ENCODE measurements at regions not wholly inside any gene's neighbourhood (a gene's known extent, or its start where the extent isn't known, plus 50 kb on each side); places are given as distances from the start of the nearest gene placed in this dataset.

DNA sequence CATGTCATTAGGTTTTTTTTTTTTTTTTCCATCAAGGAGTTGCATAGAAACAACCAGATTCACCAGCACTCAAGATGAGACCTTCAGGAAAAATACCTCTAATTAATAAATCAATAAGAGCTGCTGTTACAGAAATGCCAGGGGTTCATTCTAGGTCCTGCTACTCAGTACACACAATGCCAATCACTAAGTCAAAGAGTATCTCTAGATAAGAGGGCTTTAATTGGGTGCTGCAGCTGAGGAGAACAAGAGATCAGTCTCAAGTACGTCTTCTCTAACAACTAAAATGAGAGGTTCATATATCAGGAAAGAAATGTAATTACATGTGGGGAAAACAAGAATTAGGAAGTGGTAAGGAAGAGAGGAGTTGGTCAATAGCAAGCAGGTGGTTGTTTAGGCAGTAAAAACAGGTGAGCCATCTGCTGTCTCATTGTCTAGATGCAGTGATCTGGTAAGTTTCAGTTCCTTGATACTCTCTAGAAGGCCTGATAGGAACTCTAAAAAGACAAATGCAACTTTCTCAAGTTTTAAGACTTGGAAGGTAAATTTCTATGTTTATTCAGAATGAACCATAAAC, 272.9 kb upstream of the ZWINT start:
- H2AFZ ChIP-seq (ENCODE audit: low read length): no peak overlapping the region
- CTCF ChIA-PET (ENCODE audit: low intra/inter-chr PET ratio, low total read pairs): no interaction called here
- DNase-seq (ENCODE audit: low spot score) (no peak), ATAC-seq (no peak), FAIRE-seq (no peak)
- H3K9ac ChIP-seq (ENCODE audit: insufficient read depth, low read depth, low read length): no peak overlapping the region
- in situ Hi-C loops (cut with HindIII; ENCODE audit: extremely low pct_ligation_motif_present, low pct_unique_long_range_greater_than_20kb): no loop called here
- no TSS peak for BruUV-seq (replicated peaks)
- H3K36me3 ChIP-seq (replicated peaks in 1 of 2; ENCODE audit: control insufficient read depth in 1 of 2, insufficient read depth in 2 of 2, low read length in 2 of 2): no peaks in the 10 kb centered on the region
- H3K4me2 ChIP-seq (ENCODE audit: low read depth, low read length): no peak overlapping the region
- TF ChIP-seq ZNF136 (CRISPR knock-in tag; IDR thresholded peaks at IDR 0.05; ENCODE audit: low read depth) (no peak), SMC3 (IDR thresholded peaks at IDR 0.05; ENCODE audit: low read length) (no peak), GTF3A (CRISPR knock-in tag; conservative IDR thresholded peaks at IDR 0.05) (no peak), ZNF451 (CRISPR knock-in tag; IDR thresholded peaks at IDR 0.05) (no peak), ZNF567 (CRISPR knock-in tag; IDR thresholded peaks at IDR 0.05; ENCODE audit: borderline replicate concordance) (no peak)
- 0% methylated on average over 1 of the region's 1 CpG for whole genome bisulfite sequencing (ENCODE audit: low lambda C conversion rate)
- H3K4me3 ChIP-seq (replicated peaks in 1 of 3; ENCODE audit: insufficient read depth in 1 of 3, low read depth in 2 of 3, low read length in 3 of 3): no peak overlapping the region
- POLR2A ChIA-PET: no interaction called here
- peaks cover 6% of the 10 kb centered on the region; the same call in 1 of the 2 replicates for H3K9me3 ChIP-seq (ENCODE audit: low read length)
- intact Hi-C loops (cut with micrococcal nuclease; ENCODE audit: unreplicated experiment): no loop called here
- no peak overlapping the region for H3K27ac ChIP-seq (ENCODE audit: extremely low read length, insufficient read depth, low read length)
- no peaks in the 10 kb centered on the region; a peak in 1 of 5 replicates for H3K27me3 ChIP-seq (ENCODE audit: control insufficient read depth in 1 of 2, insufficient read depth in 2 of 2, low read length in 2 of 2)
- no peaks in the 10 kb centered on the region for H3K4me1 ChIP-seq (ENCODE audit: insufficient read depth, low read length)
- no peaks in the 10 kb centered on the region for H3K79me2 ChIP-seq (ENCODE audit: insufficient read depth, low read length)
- H4K20me1 ChIP-seq (ENCODE audit: insufficient read depth, low read length): no peaks in the 10 kb centered on the region

- Histone ChIP-seq H3K27ac (ENCODE audit: extremely low read length, insufficient read depth, low read length) (no peak overlapping the region), H4K20me1 (ENCODE audit: insufficient read depth, low read length) (no peaks in the 10 kb centered on the region), H3K79me2 (ENCODE audit: insufficient read depth, low read length) (no peaks in the 10 kb centered on the region), H3K9ac (ENCODE audit: insufficient read depth, low read depth, low read length) (no peak overlapping the region), H3K36me3 (replicated peaks in 1 of 2; ENCODE audit: control insufficient read depth in 1 of 2, insufficient read depth in 2 of 2, low read length in 2 of 2) (no peaks in the 10 kb centered on the region), H3K9me3 (ENCODE audit: low read length) (no peaks in the 10 kb centered on the region; the same call in 1 of the 2 replicates), H3K4me2 (ENCODE audit: low read depth, low read length) (no peak overlapping the region), H3K27me3 (ENCODE audit: control insufficient read depth in 1 of 2, insufficient read depth in 2 of 2, low read length in 2 of 2) (no peaks in the 10 kb centered on the region; a peak in 1 of 5 replicates), H3K4me3 (replicated peaks in 1 of 3; ENCODE audit: insufficient read depth in 1 of 3, low read depth in 2 of 3, low read length in 3 of 3) (no peak overlapping the region), H2AFZ (ENCODE audit: low read length) (no peak overlapping the region), H3K4me1 (ENCODE audit: insufficient read depth, low read length) (no peaks in the 10 kb centered on the region)
- intact Hi-C loops (cut with micrococcal nuclease; ENCODE audit: unreplicated experiment): no loop called here
- POLR2A ChIA-PET: no interaction called here
- CTCF ChIA-PET (ENCODE audit: low intra/inter-chr PET ratio, low total read pairs): no interaction called here
- in situ Hi-C loops (cut with HindIII; ENCODE audit: extremely low pct_ligation_motif_present, low pct_unique_long_range_greater_than_20kb): no loop called here
- ATAC-seq: no peak
- 1% methylated on average over 2 of the region's 2 CpGs for WGBS (ENCODE audit: low lambda C conversion rate)
- no peak for TF ChIP-seq SMAD1 (CRISPR knock-in tag; IDR thresholded peaks at IDR 0.05; ENCODE audit: borderline replicate concordance, low read depth)
- TF ChIP-seq, protein P1, sequence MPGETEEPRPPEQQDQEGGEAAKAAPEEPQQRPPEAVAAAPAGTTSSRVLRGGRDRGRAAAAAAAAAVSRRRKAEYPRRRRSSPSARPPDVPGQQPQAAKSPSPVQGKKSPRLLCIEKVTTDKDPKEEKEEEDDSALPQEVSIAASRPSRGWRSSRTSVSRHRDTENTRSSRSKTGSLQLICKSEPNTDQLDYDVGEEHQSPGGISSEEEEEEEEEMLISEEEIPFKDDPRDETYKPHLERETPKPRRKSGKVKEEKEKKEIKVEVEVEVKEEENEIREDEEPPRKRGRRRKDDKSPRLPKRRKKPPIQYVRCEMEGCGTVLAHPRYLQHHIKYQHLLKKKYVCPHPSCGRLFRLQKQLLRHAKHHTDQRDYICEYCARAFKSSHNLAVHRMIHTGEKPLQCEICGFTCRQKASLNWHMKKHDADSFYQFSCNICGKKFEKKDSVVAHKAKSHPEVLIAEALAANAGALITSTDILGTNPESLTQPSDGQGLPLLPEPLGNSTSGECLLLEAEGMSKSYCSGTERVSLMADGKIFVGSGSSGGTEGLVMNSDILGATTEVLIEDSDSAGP (CRISPR knock-in tag; IDR thresholded peaks at IDR 0.05; ENCODE audit: borderline replicate concordance): no peak
- no peak for TF ChIP-seq FUBP1 (CRISPR knock-in tag; IDR thresholded peaks at IDR 0.05; ENCODE audit: borderline replicate concordance)
- TF ChIP-seq NCOA5 (CRISPR knock-in tag; IDR thresholded peaks at IDR 0.05): no peak
- TF ChIP-seq ZNF672 (CRISPR knock-in tag; IDR thresholded peaks at IDR 0.05): no peak
- no peak for TF ChIP-seq ZNF781 (CRISPR knock-in tag; IDR thresholded peaks at IDR 0.05; ENCODE audit: borderline replicate concordance, not compliant biosample characterization)
- no peak for FAIRE-seq
- DNase-seq (ENCODE audit: low spot score): no peak
- BruUV-seq (replicated peaks): no TSS peak
Measured at GRCh38 chr10:56632537-56632936, 271.5 kb upstream of the ZWINT start.

Measured in HepG2 (cell line).